OCI-LY1 (cell line): ENCODE measurements at regions not wholly inside any gene's neighbourhood (a gene's known extent, or its start where the extent isn't known, plus 50 kb on each side); places are given as distances from the start of the nearest gene placed in this dataset.
"Not testable (repeated sequence)": the region's sequence is repeated elsewhere in the genome, so short reads cannot be mapped to it uniquely, and the experiment has no call there.

Experiments
- CTCF ChIP-seq: fragments of 200-600 bp; sonication (generic), shearing (Covaris generic); IDR thresholded peaks from 2 replicates; pipeline ENCODE4 v1.5.1; 2017; ENCODE audit warnings: mild to moderate bottlenecking, antibody characterized with exemption, low read length, moderate library complexity, mixed read lengths
- EZH2 ChIP-seq: fragments of 200-600 bp; sonication (generic), shearing (Covaris generic); IDR thresholded peaks from 2 replicates; pipeline ENCODE4 v1.8.0; 2017; ENCODE audit warnings: borderline replicate concordance, mixed run types, mild to moderate bottlenecking, antibody characterized with exemption, low read length, moderate library complexity, mixed read lengths

DNA sequence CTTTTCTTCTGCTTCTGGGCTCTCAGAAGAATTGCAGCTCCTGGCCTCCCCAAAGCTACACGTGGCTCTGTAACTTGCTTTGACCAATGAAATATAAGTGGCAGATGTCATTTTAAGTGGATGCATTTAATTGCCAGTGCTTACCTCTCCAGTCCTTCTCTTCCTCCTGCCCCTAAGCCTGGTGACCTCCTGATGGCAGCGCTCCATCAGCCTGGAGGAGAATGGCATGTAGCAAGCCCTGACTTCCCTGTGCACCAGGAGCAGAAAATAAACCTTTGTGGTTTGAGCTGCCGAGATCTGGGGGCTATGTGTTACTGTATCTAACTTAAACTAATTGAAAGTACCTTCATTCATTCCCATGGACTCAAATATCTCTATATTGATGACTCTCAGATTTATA, 304.7 kb upstream of the CHRNA7 start:
- TF ChIP-seq CTCF, EZH2: not testable (repeated sequence)
